Thymus (tissue), 11 donors: ENCODE measurements at regions not wholly inside any gene's neighbourhood (a gene's known extent, or its start where the extent isn't known, plus 50 kb on each side); places are given as distances from the start of the nearest gene placed in this dataset.
"Not testable (repeated sequence)": the region's sequence is repeated elsewhere in the genome, so short reads cannot be mapped to it uniquely, and the experiment has no call there.

Source experiments
- DNase-seq, 9 donors: peaks; one replicate each; pipeline ENCODE4 v3.0.0-alpha.2; 2013; ENCODE audit warnings: low spot score in 9 of 9, low read depth in 6 of 9, missing footprints in 1 of 9
- H3K27ac ChIP-seq, 2 donors: one replicate each; pipeline ENCODE4 v1.5.1; 2013; ENCODE audit warnings: control low read depth in 1 of 2, low read depth in 1 of 2, low read length in 1 of 2, mild to moderate bottlenecking in 1 of 2, moderate library complexity in 1 of 2
- H3K27me3 ChIP-seq, 2 donors: one replicate each; pipeline ENCODE4 v1.5.1; 2013; ENCODE audit warnings: low read length in 1 of 2; ENCODE audit not compliant: control insufficient read depth in 2 of 2, insufficient read depth in 1 of 2
- H3K36me3 ChIP-seq, 2 donors: one replicate each; pipeline ENCODE4 v1.5.1; 2013; ENCODE audit warnings: low read length in 1 of 2, mild to moderate bottlenecking in 1 of 2, moderate library complexity in 1 of 2; ENCODE audit not compliant: control insufficient read depth in 2 of 2, insufficient read depth in 2 of 2
- H3K4me1 ChIP-seq, 2 donors: one replicate each; pipeline ENCODE4 v1.5.1; 2013; ENCODE audit warnings: low read length in 2 of 2; ENCODE audit not compliant: control insufficient read depth in 2 of 2, insufficient read depth in 2 of 2
- H3K4me3 ChIP-seq, 2 donors: one replicate each; pipeline ENCODE4 v1.5.1; 2013; ENCODE audit warnings: low read length in 2 of 2, control low read depth in 1 of 2, mild to moderate bottlenecking in 1 of 2
- H3K9me3 ChIP-seq, 2 donors: one replicate each; pipeline ENCODE4 v1.5.1; 2013; ENCODE audit warnings: low read length in 1 of 2, mild to moderate bottlenecking in 1 of 2; ENCODE audit not compliant: control insufficient read depth in 2 of 2, insufficient read depth in 1 of 2
- WGBS: extraction: QIAGEN DNeasy Blood & Tissue Kit; methylation state at CpG from one replicate; pipeline ENCODE4 v1.1.7; 2013; 5-methylcytosine and 5-hydroxymethylcytosine counted together
- donor health status: healthy.

- no peaks in the 10 kb centered on the region for H3K36me3 ChIP-seq
- H3K4me1 ChIP-seq, result no peaks in the 10 kb centered on the region
- no peaks in the 10 kb centered on the region for H3K9me3 ChIP-seq
- no peak overlapping the region for H3K4me3 ChIP-seq
- no peak overlapping the region for H3K27ac ChIP-seq
- no peaks in the 10 kb centered on the region for H3K27me3 ChIP-seq
- DNase-seq, result no peak
Observed at GRCh38 chr20:55031971-55032370, 556.6 kb downstream of the DOK5 start.

GRCh38 chr20:55014766-55015165 lies 539.4 kb downstream of the DOK5 start:
- Histone ChIP-seq H3K36me3 (no peaks in the 10 kb centered on the region), H3K4me1 (no peaks in the 10 kb centered on the region), H3K27me3 (no peaks in the 10 kb centered on the region), H3K9me3 (no peaks in the 10 kb centered on the region), H3K27ac (no peak overlapping the region), H3K4me3 (no peak overlapping the region)
- 87% methylated on average over 4 of the region's 4 CpGs for WGBS
- no peak for DNase-seq

- Histone ChIP-seq H3K27me3 (no peaks in the 10 kb centered on the region), H3K27ac (no peak overlapping the region), H3K4me1 (no peaks in the 10 kb centered on the region), H3K36me3 (no peaks in the 10 kb centered on the region), H3K4me3 (no peak overlapping the region), H3K9me3 (no peaks in the 10 kb centered on the region)
- DNase-seq, result no peak
- WGBS, result 96% methylated on average over 1 of the region's 1 CpG
Observed at GRCh38 chr20:55010761-55011160, 535.4 kb downstream of the DOK5 start.

- Histone ChIP-seq H3K9me3 (no peaks in the 10 kb centered on the region), H3K4me1 (no peaks in the 10 kb centered on the region), H3K27ac (no peak overlapping the region), H3K27me3 (no peaks in the 10 kb centered on the region), H3K36me3 (no peaks in the 10 kb centered on the region), H3K4me3 (no peak overlapping the region)
- DNase-seq, result no peak
- WGBS, result 87% methylated on average over 2 of the region's 2 CpGs
Observed at GRCh38 chr20:55009066-55009465, 533.7 kb downstream of the DOK5 start.

GRCh38 chr20:55004044-55004443 lies 528.7 kb downstream of the DOK5 start:
- Histone ChIP-seq H3K27me3 (no peaks in the 10 kb centered on the region), H3K4me3 (no peak overlapping the region), H3K9me3 (no peaks in the 10 kb centered on the region), H3K27ac (no peak overlapping the region), H3K4me1 (no peaks in the 10 kb centered on the region), H3K36me3 (no peaks in the 10 kb centered on the region)
- WGBS, result 57% methylated on average over 3 of the region's 3 CpGs
- DNase-seq, result no peak

- Histone ChIP-seq H3K9me3 (no peaks in the 10 kb centered on the region), H3K27me3 (no peaks in the 10 kb centered on the region), H3K4me1 (no peaks in the 10 kb centered on the region), H3K4me3 (no peak overlapping the region), H3K36me3 (no peaks in the 10 kb centered on the region), H3K27ac (no peak overlapping the region)
- no peak for DNase-seq
- WGBS, result 79% methylated on average over 5 of the region's 5 CpGs
Observed at GRCh38 chr20:54995553-54995952, 520.2 kb downstream of the DOK5 start.

GRCh38 chr20:54995011-54995410 lies 519.6 kb downstream of the DOK5 start:
- 58% methylated on average over 4 of the region's 4 CpGs for WGBS
- H3K9me3 ChIP-seq, result no peaks in the 10 kb centered on the region
- H3K27me3 ChIP-seq, result no peaks in the 10 kb centered on the region
- no peaks in the 10 kb centered on the region for H3K36me3 ChIP-seq
- H3K4me3 ChIP-seq, result no peak overlapping the region
- H3K27ac ChIP-seq, result no peak overlapping the region
- no peaks in the 10 kb centered on the region for H3K4me1 ChIP-seq
- no peak for DNase-seq

- Histone ChIP-seq H3K27me3 (no peaks in the 10 kb centered on the region), H3K9me3 (no peaks in the 10 kb centered on the region), H3K4me3 (no peak overlapping the region), H3K36me3 (no peaks in the 10 kb centered on the region), H3K27ac (no peak overlapping the region), H3K4me1 (no peaks in the 10 kb centered on the region)
- DNase-seq, result no peak
- WGBS, result 93% methylated on average over 7 of the region's 7 CpGs
Observed at GRCh38 chr20:54985091-54985490, 509.7 kb downstream of the DOK5 start.

- no peaks in the 10 kb centered on the region for H3K9me3 ChIP-seq
Observed at GRCh38 chr20:54984104-54984448, 508.7 kb downstream of the DOK5 start.

GRCh38 chr20:54983394-54984103 lies 508.2 kb downstream of the DOK5 start:
- 97% methylated on average over 11 of the region's 11 CpGs for WGBS
- H3K36me3 ChIP-seq, H3K4me1 ChIP-seq, H3K9me3 ChIP-seq, DNase-seq, H3K27ac ChIP-seq, H3K27me3 ChIP-seq, H3K4me3 ChIP-seq: not testable (repeated sequence)

More at GRCh38 chr20:54984104-54984448, 508.7 kb downstream of the DOK5 start:
- no peaks in the 10 kb centered on the region for H3K4me1 ChIP-seq
- H3K4me3 ChIP-seq, result no peak overlapping the region
- no peak overlapping the region for H3K27ac ChIP-seq
- WGBS, result 82% methylated on average over 1 of the region's 1 CpG
- DNase-seq, result no peak
- H3K27me3 ChIP-seq, result no peaks in the 10 kb centered on the region
- H3K36me3 ChIP-seq, result no peaks in the 10 kb centered on the region
